ENCODE measurements at regions not wholly inside any gene's neighbourhood (a gene's known extent, or its start where the extent isn't known, plus 50 kb on each side); places are given as distances from the start of the nearest gene placed in this dataset.

DNA sequence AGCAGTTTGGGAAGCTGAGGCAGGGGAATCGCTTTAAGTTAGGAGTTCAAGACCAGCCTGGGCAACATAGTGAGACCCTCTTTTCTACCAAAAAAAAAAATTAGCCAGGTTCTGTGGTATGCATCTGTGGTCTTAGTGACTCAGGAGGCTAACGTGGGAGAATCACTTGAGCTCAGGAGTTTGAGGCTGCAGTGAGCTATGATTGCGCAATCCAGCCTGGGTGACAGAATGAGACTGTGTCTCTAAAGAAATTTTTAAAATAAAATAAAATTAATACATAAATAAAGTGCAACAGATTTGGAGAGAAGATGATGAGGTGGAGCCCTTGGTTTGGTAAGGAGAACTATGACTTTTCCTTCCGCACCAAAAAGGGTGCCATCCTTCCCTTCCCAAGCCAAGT, 436.9 kb downstream of the NLGN4X start:
- Histone ChIP-seq H3K27ac (ENCODE audit: low read depth in 1 of 2, low read length in 2 of 2) (no peak overlapping the region), H3K27me3 (ENCODE audit: control insufficient read depth in 1 of 2, insufficient read depth in 2 of 2, low read length in 2 of 2) (no peaks in the 10 kb centered on the region), H3K4me1 (ENCODE audit: insufficient read depth, low read length) (no peaks in the 10 kb centered on the region), H3K4me3 (ENCODE audit: low read length) (no peak overlapping the region), H3K36me3 (ENCODE audit: insufficient read depth, low read length) (no peaks in the 10 kb centered on the region), H3K9me3 (ENCODE audit: control insufficient read depth in 1 of 2, insufficient read depth in 1 of 2, low read length in 2 of 2) (peaks cover 0 to 6% of the 10 kb centered on the region in 2 experiments)
- Mint-ChIP-seq H3K4me1 (ENCODE audit: low read depth) (no peaks in the 10 kb centered on the region), H3K36me3 (ENCODE audit: low read depth) (no peaks in the 10 kb centered on the region), H3K27me3 (no peaks in the 10 kb centered on the region), H3K4me3 (no peak overlapping the region), H3K27ac (no peak overlapping the region), H3K9me3 (no peaks in the 10 kb centered on the region)
- intact Hi-C loops (cut with DNase I, micrococcal nuclease), result no loop called here
- TF ChIP-seq, protein P1, sequence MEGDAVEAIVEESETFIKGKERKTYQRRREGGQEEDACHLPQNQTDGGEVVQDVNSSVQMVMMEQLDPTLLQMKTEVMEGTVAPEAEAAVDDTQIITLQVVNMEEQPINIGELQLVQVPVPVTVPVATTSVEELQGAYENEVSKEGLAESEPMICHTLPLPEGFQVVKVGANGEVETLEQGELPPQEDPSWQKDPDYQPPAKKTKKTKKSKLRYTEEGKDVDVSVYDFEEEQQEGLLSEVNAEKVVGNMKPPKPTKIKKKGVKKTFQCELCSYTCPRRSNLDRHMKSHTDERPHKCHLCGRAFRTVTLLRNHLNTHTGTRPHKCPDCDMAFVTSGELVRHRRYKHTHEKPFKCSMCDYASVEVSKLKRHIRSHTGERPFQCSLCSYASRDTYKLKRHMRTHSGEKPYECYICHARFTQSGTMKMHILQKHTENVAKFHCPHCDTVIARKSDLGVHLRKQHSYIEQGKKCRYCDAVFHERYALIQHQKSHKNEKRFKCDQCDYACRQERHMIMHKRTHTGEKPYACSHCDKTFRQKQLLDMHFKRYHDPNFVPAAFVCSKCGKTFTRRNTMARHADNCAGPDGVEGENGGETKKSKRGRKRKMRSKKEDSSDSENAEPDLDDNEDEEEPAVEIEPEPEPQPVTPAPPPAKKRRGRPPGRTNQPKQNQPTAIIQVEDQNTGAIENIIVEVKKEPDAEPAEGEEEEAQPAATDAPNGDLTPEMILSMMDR (IDR thresholded peaks at IDR 0.05), result no peak
- POLR2A ChIA-PET, result no interaction called here
- CTCF ChIA-PET, result no interaction called here
- DNase-seq (no peak), ATAC-seq (ENCODE audit: poor library complexity) (no peak)

DNA sequence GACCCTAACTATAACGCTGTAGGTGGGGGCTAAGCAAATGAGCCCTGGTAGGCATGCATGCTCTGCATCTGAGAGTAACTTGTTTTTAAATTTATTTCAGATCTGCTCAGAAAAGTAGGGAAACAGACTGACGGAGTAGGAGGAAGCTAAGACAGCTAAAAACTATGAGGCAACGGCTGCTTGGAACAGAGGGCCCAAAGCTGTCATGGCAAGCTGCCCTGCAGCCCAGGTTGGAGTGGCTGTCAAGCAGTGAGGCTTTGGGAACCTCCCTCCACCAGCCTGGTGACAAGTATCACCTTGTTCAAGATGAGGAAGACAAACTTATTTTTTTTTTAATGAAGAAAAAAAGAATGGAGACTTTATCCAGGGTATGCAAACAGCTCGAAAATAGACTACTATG, 439.8 kb downstream of the NLGN4X start:
- DNase-seq, result no peak
- Histone ChIP-seq H3K4me3 (ENCODE audit: low read length) (no peak overlapping the region), H3K9me3 (ENCODE audit: control insufficient read depth in 1 of 2, insufficient read depth in 1 of 2, low read length in 2 of 2) (peaks cover 0 to 3% of the 10 kb centered on the region in 2 experiments), H3K27ac (ENCODE audit: low read depth in 1 of 2, low read length in 2 of 2) (no peak overlapping the region), H3K27me3 (ENCODE audit: control insufficient read depth in 1 of 2, insufficient read depth in 2 of 2, low read length in 2 of 2) (no peaks in the 10 kb centered on the region), H3K36me3 (ENCODE audit: insufficient read depth, low read length) (no peaks in the 10 kb centered on the region), H3K4me1 (ENCODE audit: insufficient read depth, low read length) (no peaks in the 10 kb centered on the region)
- ATAC-seq (ENCODE audit: poor library complexity), result no peak
- TF ChIP-seq, protein P1 (IDR thresholded peaks at IDR 0.05), result no peak
- Mint-ChIP-seq H3K4me3 (no peak overlapping the region), H3K4me1 (ENCODE audit: low read depth) (no peaks in the 10 kb centered on the region), H3K9me3 (no peaks in the 10 kb centered on the region), H3K27ac (no peak overlapping the region), H3K27me3 (no peaks in the 10 kb centered on the region), H3K36me3 (ENCODE audit: low read depth) (no peaks in the 10 kb centered on the region)
- POLR2A ChIA-PET, result no interaction called here
- intact Hi-C loops (cut with DNase I, micrococcal nuclease), result no loop called here
- CTCF ChIA-PET, result no interaction called here

DNA sequence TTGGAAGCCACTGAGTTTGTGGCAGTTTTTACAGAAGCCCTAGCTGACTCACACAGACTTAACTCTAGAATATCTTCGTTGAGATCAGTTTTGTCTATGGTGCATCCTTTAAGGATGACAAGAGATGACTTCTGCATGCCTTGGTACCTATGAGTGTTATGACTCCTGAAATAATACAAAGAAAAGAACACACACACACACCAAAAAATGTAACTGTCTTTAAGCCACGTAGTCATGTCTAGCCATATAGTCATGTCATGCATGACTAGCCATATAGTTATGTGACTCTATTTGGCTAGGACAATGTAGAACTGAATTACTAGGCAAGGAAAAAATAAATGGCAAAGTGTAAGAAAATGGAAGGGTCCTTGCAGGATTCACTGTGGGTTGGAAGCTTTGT, 447.8 kb downstream of the NLGN4X start:
- Mint-ChIP-seq H3K27ac (no peak overlapping the region), H3K4me3 (no peak overlapping the region), H3K36me3 (ENCODE audit: low read depth) (no peaks in the 10 kb centered on the region), H3K9me3 (peaks cover 2% of the 10 kb centered on the region), H3K4me1 (ENCODE audit: low read depth) (no peaks in the 10 kb centered on the region), H3K27me3 (no peaks in the 10 kb centered on the region)
- no peak overlapping the region for H3K27ac ChIP-seq (ENCODE audit: low read depth in 1 of 2, low read length in 2 of 2)
- TF ChIP-seq, protein P1 (IDR thresholded peaks at IDR 0.05), result no peak
- ATAC-seq (ENCODE audit: poor library complexity) (no peak), DNase-seq (no peak)
- H3K27me3 ChIP-seq (ENCODE audit: control insufficient read depth in 1 of 2, insufficient read depth in 2 of 2, low read length in 2 of 2), result no peaks in the 10 kb centered on the region
- H3K9me3 ChIP-seq (ENCODE audit: control insufficient read depth in 1 of 2, insufficient read depth in 1 of 2, low read length in 2 of 2), result no peaks in the 10 kb centered on the region
- intact Hi-C loops (cut with DNase I, micrococcal nuclease), result no loop called here
- no peaks in the 10 kb centered on the region for H3K36me3 ChIP-seq (ENCODE audit: insufficient read depth, low read length)
- ChIA-PET POLR2A (no interaction called here), CTCF (no interaction called here)
- H3K4me1 ChIP-seq (ENCODE audit: insufficient read depth, low read length), result no peaks in the 10 kb centered on the region
- H3K4me3 ChIP-seq (ENCODE audit: low read length), result no peak overlapping the region

All from CD4-positive, alpha-beta T cell (primary cell).